ENCODE measurements at regions not wholly inside any gene's neighbourhood (a gene's known extent, or its start where the extent isn't known, plus 50 kb on each side); places are given as distances from the start of the nearest gene placed in this dataset.

GRCh38 chr13:76175961-76176725 lies 540.0 kb downstream of the LMO7 start:
- DNase-seq (ENCODE audit: low read depth) (no peak), FAIRE-seq (no peak)
- H3K36me3 ChIP-seq (ENCODE audit: control insufficient read depth, insufficient read depth, low read length) = no peaks in the 10 kb centered on the region
- TF ChIP-seq CTCF (IDR thresholded peaks at IDR 0.05; ENCODE audit: insufficient read depth, low read length, severe bottlenecking) = no peak
- no peaks in the 10 kb centered on the region for H3K27me3 ChIP-seq (ENCODE audit: control insufficient read depth, insufficient read depth, low read length)
- no peak overlapping the region for H3K4me3 ChIP-seq (ENCODE audit: low read depth, low read length)

- no peak for FAIRE-seq
- no peak for TF ChIP-seq CTCF (IDR thresholded peaks at IDR 0.05; ENCODE audit: insufficient read depth, low read length, severe bottlenecking)
Observed at GRCh38 chr13:76168661-76169060, 532.5 kb downstream of the LMO7 start.

GRCh38 chr13:76164290-76164689 lies 528.2 kb downstream of the LMO7 start:
- Histone ChIP-seq H3K27me3 (ENCODE audit: control insufficient read depth, insufficient read depth, low read length) (no peaks in the 10 kb centered on the region), H3K4me3 (ENCODE audit: low read depth, low read length) (no peak overlapping the region), H3K36me3 (ENCODE audit: control insufficient read depth, insufficient read depth, low read length) (no peaks in the 10 kb centered on the region)
- TF ChIP-seq CTCF (IDR thresholded peaks at IDR 0.05; ENCODE audit: insufficient read depth, low read length, severe bottlenecking) = no peak
- FAIRE-seq (peak; percentile 43), DNase-seq (ENCODE audit: low read depth) (peak; percentile 47)

More at GRCh38 chr13:76168661-76169060, 532.5 kb downstream of the LMO7 start:
- DNase-seq (ENCODE audit: low read depth) = no peak
- Histone ChIP-seq H3K4me3 (ENCODE audit: low read depth, low read length) (no peak overlapping the region), H3K36me3 (ENCODE audit: control insufficient read depth, insufficient read depth, low read length) (no peaks in the 10 kb centered on the region), H3K27me3 (ENCODE audit: control insufficient read depth, insufficient read depth, low read length) (no peaks in the 10 kb centered on the region)

GRCh38 chr13:76163761-76164160 lies 527.6 kb downstream of the LMO7 start:
- DNase-seq (ENCODE audit: low read depth) (no peak), FAIRE-seq (no peak)
- TF ChIP-seq CTCF (IDR thresholded peaks at IDR 0.05; ENCODE audit: insufficient read depth, low read length, severe bottlenecking) = no peak
- no peaks in the 10 kb centered on the region for H3K36me3 ChIP-seq (ENCODE audit: control insufficient read depth, insufficient read depth, low read length)
- no peaks in the 10 kb centered on the region for H3K27me3 ChIP-seq (ENCODE audit: control insufficient read depth, insufficient read depth, low read length)
- no peak overlapping the region for H3K4me3 ChIP-seq (ENCODE audit: low read depth, low read length)

GRCh38 chr13:76160961-76161925 lies 525.1 kb downstream of the LMO7 start:
- Histone ChIP-seq H3K36me3 (ENCODE audit: control insufficient read depth, insufficient read depth, low read length) (no peaks in the 10 kb centered on the region), H3K27me3 (ENCODE audit: control insufficient read depth, insufficient read depth, low read length) (no peaks in the 10 kb centered on the region), H3K4me3 (ENCODE audit: low read depth, low read length) (no peak overlapping the region)
- TF ChIP-seq CTCF (IDR thresholded peaks at IDR 0.05; ENCODE audit: insufficient read depth, low read length, severe bottlenecking) = no peak
- no peak for FAIRE-seq
- DNase-seq (ENCODE audit: low read depth) = no peak

Measured in bronchial epithelial cell (primary cell).